OCI-LY3 (cell line): ENCODE measurements at regions not wholly inside any gene's neighbourhood (a gene's known extent, or its start where the extent isn't known, plus 50 kb on each side); places are given as distances from the start of the nearest gene placed in this dataset.
"Not testable (repeated sequence)": the region's sequence is repeated elsewhere in the genome, so short reads cannot be mapped to it uniquely, and the experiment has no call there.

Experiments used
- H2AFZ ChIP-seq: fragments of 200-600, 300-600 bp; shearing (Covaris generic); 2 replicates; pipeline ENCODE4 v1.6.0; 2014; ENCODE audit warnings: antibody characterized with exemption, low read depth, low read length
- H3K27ac ChIP-seq: fragments of 200-600, 300-600 bp; sonication (generic); 2 replicates; pipeline ENCODE4 v1.5.1; 2014; ENCODE audit warnings: mild to moderate bottlenecking, low read length, moderate library complexity, mixed read lengths
- H3K27me3 ChIP-seq: fragments of 200-600, 300-600 bp; sonication (generic); 2 replicates; pipeline ENCODE4 v1.6.1; 2014; ENCODE audit warnings: low read depth, low read length, mixed read lengths
- H3K36me3 ChIP-seq: fragments of 200-600, 300-600 bp; sonication (generic); replicated peaks from 2 replicates; pipeline ENCODE3; 2014; ENCODE audit warnings: low read depth, low read length, mixed read lengths
- H3K4me1 ChIP-seq: fragments of 300-600, 200-600 bp; sonication (generic); 2 replicates; pipeline ENCODE4 v1.6.1; 2014; ENCODE audit warnings: low read length, mixed read lengths
- H3K4me2 ChIP-seq: fragments of 200-600, 300-600 bp; sonication (generic); 2 replicates; pipeline ENCODE4 v1.6.1; 2014; ENCODE audit warnings: low read length, mixed read lengths
- H3K4me3 ChIP-seq: fragments of 300-600, 200-600 bp; sonication (generic); 2 replicates; pipeline ENCODE4 v1.5.1; 2014; ENCODE audit warnings: antibody characterized with exemption, mild to moderate bottlenecking, low read length, moderate library complexity
- H3K79me2 ChIP-seq: fragments of 300-600, 200-600 bp; shearing (Covaris generic); 2 replicates; pipeline ENCODE4 v1.6.1; 2014; ENCODE audit warnings: mild to moderate bottlenecking, low read length, mixed read lengths
- H3K9ac ChIP-seq: fragments of 300-600, 200-600 bp; shearing (Covaris generic); 2 replicates; pipeline ENCODE4 v1.6.0; 2014; ENCODE audit warnings: mild to moderate bottlenecking, low read length, moderate library complexity
- H3K9me3 ChIP-seq: fragments of 200-600, 300-600 bp; shearing (Covaris generic); 2 replicates; pipeline ENCODE4 v1.6.1; 2014; ENCODE audit warnings: low read length, mixed read lengths; ENCODE audit not compliant: insufficient read depth
- H4K20me1 ChIP-seq: fragments of 200-600, 300-600 bp; sonication (generic); 2 replicates; pipeline ENCODE4 v1.6.1; 2016; ENCODE audit warnings: low read length, mixed read lengths; ENCODE audit not compliant: insufficient read depth

DNA sequence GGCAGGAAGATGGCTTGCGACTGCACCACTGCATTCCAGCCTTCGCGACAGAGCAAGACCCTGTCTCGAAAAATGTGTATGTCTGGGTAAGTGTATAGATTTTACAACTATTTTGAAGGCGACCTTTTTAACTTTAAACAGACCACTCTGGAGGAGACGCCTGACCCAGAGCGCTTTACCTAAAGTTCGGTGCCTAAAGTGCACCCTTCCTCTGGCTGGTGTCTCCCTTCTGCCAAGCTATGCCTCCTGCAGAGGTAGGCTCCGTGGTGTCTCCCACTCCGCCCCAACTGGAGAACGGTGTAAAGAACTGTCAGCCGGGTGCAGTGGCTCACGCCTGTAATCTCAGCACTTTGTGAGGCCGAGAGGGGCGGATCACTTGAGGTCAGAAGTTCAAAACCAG is 132.7 kb downstream of the POTEM start:
- H4K20me1 ChIP-seq, H3K9me3 ChIP-seq, H3K4me1 ChIP-seq, H3K36me3 ChIP-seq, H3K79me2 ChIP-seq, H3K4me3 ChIP-seq, H3K9ac ChIP-seq, H2AFZ ChIP-seq, H3K4me2 ChIP-seq, H3K27me3 ChIP-seq, H3K27ac ChIP-seq: not testable (repeated sequence)

DNA sequence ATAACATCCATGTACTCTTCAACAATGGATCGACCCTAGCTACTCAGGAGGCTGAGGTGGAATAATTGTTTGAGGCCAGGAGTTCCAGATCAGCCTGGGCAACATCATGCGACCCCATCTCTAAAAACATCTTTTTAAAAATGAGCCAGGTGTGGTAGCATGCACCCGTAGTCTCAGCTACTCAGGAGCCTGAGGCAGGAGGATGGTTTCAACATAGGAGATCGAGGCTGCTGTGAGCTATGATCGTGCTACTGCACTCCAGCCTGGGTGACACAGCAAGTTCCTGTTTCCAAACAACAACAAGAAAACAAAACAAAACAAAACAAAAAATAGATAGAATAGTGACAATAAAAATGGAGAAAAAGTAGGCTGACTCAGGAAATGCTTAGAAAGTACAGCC is 138.3 kb downstream of the POTEM start:
- H4K20me1 ChIP-seq, H3K4me2 ChIP-seq, H3K79me2 ChIP-seq, H3K27me3 ChIP-seq, H3K4me3 ChIP-seq, H3K36me3 ChIP-seq, H3K27ac ChIP-seq, H3K9me3 ChIP-seq, H2AFZ ChIP-seq, H3K9ac ChIP-seq, H3K4me1 ChIP-seq: not testable (repeated sequence)

DNA sequence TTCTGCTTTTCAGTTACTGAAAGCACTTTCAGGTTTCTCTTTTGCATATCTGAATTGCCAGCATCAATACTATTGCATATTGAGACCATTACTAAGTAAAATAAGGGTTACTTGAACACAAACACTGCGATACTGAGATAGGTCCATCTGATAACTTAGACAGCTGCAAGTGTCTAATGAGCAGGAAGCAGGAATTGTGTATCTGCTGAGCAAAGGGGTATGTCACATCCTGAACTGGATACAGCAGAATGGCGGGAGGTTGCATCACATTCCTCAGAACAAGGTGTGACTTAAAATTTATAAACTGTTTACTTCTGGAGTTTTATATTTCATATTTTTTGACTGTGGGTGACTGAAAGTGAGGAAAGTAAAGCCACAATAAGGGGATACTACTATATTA is 142.7 kb downstream of the POTEM start:
- not testable (repeated sequence) for H3K9me3 ChIP-seq, H4K20me1 ChIP-seq, H3K4me3 ChIP-seq, H3K27me3 ChIP-seq, H3K27ac ChIP-seq, H3K4me1 ChIP-seq, H3K4me2 ChIP-seq, H3K36me3 ChIP-seq, H3K79me2 ChIP-seq, H2AFZ ChIP-seq, H3K9ac ChIP-seq

DNA sequence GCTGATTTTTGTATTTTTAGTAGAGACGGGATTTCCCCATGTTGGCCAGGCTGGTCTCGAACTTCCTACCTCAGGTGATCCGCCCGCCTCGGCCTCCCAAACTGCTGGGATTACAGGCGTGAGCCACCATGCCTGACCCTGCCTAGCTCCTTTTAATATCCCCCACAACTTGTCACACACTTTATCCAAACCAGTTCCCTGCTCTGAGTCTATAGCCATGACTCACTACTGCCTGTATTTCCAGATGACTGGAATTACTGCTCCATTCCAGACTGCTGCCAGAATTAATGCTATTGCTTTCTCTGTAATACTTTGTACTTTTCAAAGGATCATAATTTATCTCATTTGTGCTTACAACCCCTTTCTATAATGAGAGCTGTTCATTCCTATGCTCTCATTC is 153.1 kb downstream of the POTEM start:
- not testable (repeated sequence) for H3K79me2 ChIP-seq, H3K4me2 ChIP-seq, H3K4me3 ChIP-seq, H3K9ac ChIP-seq, H2AFZ ChIP-seq, H3K9me3 ChIP-seq, H3K27ac ChIP-seq, H4K20me1 ChIP-seq, H3K36me3 ChIP-seq, H3K27me3 ChIP-seq, H3K4me1 ChIP-seq

DNA sequence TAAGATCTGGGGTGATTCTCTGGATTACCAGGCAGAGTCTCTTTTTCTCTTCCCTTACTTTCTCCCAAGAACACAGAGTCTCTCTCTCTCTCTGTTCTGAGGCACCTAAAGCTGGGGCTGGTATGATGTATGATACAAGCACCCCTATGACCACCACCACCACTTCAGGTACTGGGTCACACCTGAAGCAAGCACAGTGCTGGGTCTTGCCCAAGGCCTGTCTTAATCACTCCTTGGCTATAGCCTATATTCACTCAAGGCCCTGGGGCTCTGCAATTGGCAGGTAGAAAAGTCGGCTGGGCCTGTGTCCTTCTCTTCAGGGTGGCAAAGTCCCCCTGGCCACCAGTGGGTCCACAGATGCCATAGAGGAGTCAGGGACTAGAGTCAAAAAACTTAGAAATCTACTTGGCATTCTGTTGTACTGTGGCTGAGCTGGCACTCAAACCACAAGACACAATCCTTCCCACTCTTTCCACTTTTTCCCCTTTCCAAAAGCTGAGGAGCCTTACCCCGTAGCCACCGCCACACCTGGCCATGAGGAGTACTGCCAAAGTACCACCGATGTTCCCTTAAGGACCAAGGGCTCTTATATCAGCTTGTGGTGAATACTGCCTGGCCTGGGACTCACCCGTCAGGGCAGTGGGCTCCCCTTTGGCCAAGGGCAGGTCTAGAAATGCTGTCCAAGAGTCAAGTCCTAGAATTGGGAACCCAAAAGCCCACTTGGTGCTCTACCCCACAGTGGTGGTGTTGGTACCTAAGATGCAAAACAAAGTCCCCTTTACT is 159.2 kb downstream of the POTEM start:
- not testable (repeated sequence) for H3K36me3 ChIP-seq, H3K4me2 ChIP-seq, H3K4me1 ChIP-seq, H3K4me3 ChIP-seq, H2AFZ ChIP-seq, H3K27me3 ChIP-seq, H3K9ac ChIP-seq, H3K9me3 ChIP-seq, H3K27ac ChIP-seq, H4K20me1 ChIP-seq, H3K79me2 ChIP-seq

DNA sequence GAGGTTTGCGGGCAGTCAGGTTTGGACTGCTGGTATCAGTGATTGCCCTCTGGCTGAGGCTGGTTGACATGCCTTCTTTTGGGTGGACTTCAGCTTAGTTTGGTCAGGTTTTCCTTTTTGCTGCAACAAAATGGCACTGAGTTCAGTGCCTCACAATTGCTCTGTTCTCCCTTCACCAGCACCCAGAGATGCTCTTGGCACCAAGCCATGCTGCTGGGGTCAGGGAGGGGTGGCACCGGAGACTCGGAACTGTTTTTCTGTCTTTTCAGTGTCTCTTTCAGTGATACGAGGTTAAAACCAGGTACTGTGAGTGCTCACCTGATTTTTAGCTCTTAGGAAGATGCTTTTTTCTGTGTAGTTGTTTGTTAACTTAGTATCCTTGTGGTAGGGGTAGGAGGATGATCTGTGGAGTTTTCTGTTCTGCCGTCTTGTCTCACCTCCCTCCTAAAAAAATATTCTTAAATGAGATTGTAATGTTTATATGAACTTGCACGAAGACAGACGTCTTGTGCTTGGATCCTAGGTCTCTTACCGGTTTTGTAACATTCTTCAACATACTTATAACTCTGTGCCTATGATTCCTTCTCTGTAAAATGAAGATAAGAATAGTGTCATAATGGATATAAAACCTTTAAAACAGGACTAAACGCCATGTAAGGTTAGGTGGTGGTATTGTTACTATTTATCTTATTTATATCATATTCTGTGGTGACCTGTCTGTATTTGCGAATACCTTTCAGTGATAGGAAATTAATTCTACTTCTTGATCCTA is 160.6 kb downstream of the POTEM start:
- H3K9me3 ChIP-seq, H3K36me3 ChIP-seq, H3K27ac ChIP-seq, H3K79me2 ChIP-seq, H4K20me1 ChIP-seq, H2AFZ ChIP-seq, H3K4me2 ChIP-seq, H3K9ac ChIP-seq, H3K4me3 ChIP-seq, H3K4me1 ChIP-seq, H3K27me3 ChIP-seq: not testable (repeated sequence)

DNA sequence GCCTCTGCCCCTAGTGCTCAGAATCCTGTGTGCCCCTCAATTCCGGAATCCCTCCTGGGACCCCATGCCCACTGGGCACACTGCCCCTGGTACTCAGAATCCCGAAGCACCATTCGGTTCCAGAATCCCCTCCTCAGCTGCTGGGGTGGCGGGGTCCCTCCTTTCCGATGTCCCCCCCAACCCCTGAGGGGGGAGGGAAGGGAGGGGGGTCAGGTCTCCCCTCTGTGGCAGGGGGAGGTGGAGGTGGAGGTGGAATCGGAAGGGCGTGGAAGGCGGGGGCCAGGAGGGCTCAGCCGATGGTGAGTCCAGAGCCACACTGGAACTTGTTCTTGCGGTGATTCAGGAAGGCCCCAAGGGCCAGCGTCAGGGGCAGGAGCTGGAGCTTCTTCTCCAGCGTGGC is 164.3 kb downstream of the POTEM start:
- not testable (repeated sequence) for H3K27me3 ChIP-seq, H3K36me3 ChIP-seq, H3K9ac ChIP-seq, H3K4me1 ChIP-seq, H4K20me1 ChIP-seq, H3K4me2 ChIP-seq, H3K27ac ChIP-seq, H3K4me3 ChIP-seq, H2AFZ ChIP-seq, H3K9me3 ChIP-seq, H3K79me2 ChIP-seq

DNA sequence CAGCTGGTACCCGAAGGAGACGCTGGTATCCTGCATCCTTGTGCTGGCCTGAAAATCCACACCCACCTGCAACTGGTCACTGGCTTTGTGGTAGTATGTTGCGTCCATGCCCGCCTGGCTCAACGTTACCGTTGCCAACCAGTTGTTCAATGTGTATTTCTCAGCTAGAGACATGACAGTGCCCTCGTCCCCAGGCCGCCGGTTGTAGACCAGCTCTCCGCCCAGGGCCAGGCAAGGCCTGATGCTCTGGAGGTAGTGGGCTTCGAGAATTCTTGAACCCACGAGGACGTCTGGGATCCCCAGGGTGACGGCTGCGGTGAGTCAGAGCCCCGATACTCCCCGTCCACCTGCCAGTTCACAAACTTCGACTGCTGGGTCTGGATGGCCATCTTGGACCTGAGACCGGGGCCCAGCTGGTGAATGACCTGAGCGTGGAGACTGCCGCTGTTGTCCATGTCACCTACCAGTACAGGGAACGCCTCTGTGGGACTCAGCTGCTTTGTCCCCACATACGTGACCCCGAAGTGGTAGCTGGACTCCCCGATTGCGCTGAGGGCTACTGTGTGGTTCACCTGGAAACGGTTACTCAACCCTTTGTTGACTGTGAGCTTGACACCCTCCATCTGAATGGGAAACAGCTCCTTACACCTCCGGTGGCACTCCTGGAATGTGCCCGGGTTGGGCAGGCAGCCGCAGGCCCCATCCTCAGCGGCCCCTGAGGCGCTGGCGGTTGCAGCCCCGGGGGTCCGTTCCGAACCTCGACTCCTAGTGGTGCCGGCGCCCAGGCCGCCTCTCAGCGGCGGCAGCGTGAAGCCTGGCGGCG is 165.0 kb downstream of the POTEM start:
- H3K27ac ChIP-seq, H3K36me3 ChIP-seq, H3K9ac ChIP-seq, H3K4me1 ChIP-seq, H4K20me1 ChIP-seq, H3K79me2 ChIP-seq, H2AFZ ChIP-seq, H3K4me3 ChIP-seq, H3K4me2 ChIP-seq, H3K9me3 ChIP-seq, H3K27me3 ChIP-seq: not testable (repeated sequence)

DNA sequence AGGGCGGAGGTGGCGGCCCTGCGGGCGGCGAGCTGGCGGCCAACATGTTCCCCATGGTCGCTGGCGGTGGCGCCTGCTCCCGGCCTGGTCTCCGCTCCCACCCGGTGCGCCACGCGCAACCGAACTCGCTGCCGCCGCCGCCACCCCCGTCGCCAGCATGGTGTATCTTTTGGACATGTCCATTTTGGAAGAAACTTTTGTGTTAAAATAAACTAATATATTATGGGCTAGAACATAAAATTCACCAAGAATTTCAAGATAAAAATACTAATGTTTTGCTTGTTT is 165.5 kb downstream of the POTEM start:
- H3K27me3 ChIP-seq, H4K20me1 ChIP-seq, H3K36me3 ChIP-seq, H3K4me2 ChIP-seq, H3K27ac ChIP-seq, H3K9me3 ChIP-seq, H3K79me2 ChIP-seq, H3K9ac ChIP-seq, H3K4me1 ChIP-seq, H3K4me3 ChIP-seq, H2AFZ ChIP-seq: not testable (repeated sequence)
